SIG-M5 treated with dmso at 0.1 percent for 504 hours (cell line): ENCODE measurements at regions not wholly inside any gene's neighbourhood (a gene's known extent, or its start where the extent isn't known, plus 50 kb on each side); places are given as distances from the start of the nearest gene placed in this dataset.

Experiments used
- DNase-seq: peaks from one replicate; lab custom pipeline; 2025; ENCODE audit not compliant: unreplicated experiment; lab: John Stamatoyannopoulos, UW

DNA sequence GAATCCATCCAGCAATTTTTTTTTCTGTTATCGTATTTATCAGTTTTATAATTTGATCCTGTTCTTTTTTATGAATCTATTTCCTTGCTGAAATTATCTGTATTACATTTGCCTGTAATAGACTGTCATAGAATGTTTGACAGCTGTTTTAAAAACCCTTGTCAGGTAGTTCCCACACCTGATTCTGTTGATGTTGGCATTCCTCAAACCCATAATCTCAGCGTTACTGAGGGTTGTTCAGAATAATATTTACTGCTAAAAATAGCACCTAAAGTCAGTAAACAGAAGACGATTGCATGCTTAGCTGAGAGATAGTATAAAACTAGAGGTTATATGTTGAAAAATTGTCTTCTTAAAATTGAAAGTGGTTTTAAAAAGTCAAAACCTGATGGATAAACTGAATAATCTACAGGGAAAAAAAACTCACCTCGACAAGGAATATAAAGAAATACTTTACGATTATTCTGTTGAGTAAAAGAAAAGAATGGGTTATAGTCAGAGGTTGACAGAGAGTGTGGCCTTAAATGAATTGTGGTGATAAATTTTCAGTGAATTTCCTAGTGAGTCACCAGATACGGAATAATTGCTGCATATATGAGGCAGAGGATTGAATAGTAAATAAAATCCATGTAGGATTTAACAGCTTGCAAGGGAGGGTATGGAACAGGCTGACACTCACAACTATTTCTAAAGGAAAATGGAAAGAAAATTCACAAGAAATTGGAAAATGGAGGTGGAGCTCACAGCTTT, 824.1 kb upstream of the IGFBP3 start:
- DNase-seq: no peak

GRCh38 chr7:46742601-46743000, 821.5 kb upstream of the IGFBP3 start:
- DNase-seq: no peak

- DNase-seq: no peak
Observed at GRCh38 chr7:46741938-46742540, 821.0 kb upstream of the IGFBP3 start.

- no peak for DNase-seq
Observed at GRCh38 chr7:46741181-46741580, 820.1 kb upstream of the IGFBP3 start.

DNA sequence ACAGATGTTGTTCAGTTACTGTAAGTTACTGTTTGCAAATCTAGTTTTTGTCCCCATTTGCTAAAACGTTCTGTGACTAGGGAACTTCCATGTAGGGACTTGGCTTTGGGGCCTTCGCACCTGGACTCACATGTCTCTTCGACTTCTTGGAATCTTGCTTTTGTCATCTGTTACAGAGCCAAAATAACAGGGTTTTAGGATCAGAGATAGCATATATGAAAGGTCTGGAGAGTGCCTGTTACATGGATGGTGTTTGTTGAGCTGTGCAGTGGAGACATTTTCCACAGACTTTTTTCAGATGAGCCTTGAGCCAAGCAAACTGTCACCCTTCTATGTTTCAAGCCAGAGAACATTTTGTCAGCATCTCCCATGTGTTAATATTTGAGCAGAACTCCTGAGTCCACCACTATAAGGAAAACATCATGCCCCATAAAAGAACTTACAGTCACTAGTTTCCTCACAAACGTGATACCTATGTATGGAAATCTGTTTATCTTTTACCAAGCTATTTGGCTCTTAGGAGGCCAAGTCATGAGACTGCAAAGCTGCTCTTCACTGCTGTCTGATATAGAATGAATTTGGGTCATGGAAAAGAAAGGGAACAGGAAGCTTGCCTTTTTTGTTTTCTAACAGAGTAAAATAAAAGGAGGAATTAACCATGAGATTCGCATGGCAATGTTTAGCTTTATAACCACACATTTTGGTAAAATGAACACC, 818.6 kb upstream of the IGFBP3 start:
- no peak for DNase-seq

- no peak for DNase-seq
Observed at GRCh38 chr7:46738796-46739195, 817.7 kb upstream of the IGFBP3 start.

DNA sequence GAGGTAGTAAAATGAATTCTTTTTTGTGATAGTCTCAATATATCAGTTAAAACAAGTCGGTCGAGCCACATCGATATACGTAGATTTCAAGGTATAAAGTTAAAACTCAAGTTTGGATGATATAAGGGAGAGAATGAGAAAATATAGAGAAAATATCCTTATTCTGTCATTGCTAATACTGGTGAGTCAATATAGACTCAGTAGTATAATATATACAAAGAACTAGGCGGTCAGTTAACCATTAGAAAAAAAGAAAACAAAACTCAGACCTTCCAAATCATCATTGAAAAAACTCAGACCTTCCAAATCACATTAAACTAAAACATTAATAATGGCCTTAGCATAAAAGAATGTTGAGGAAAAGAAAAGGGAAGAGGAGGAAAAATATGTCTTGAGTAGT, 817.1 kb upstream of the IGFBP3 start:
- DNase-seq: no peak

DNA sequence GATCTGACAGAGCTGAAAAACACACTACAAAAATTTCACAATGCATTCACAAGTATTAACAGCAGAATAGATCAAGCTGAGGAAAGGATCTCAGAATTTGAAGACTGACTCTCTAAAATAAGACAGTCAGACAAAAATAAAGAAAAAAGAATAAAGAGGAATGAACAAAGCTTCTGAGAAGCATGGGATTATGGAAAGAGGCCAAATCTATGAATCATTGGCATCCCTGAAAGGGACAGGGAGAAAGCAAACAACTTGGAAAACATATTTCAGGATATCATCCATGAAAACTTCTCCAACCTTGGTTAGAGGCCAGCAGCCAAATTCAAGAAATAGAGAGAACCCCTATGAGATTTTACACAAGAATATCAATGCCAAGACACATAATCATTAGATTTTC, 804.8 kb upstream of the IGFBP3 start:
- no peak for DNase-seq

DNA sequence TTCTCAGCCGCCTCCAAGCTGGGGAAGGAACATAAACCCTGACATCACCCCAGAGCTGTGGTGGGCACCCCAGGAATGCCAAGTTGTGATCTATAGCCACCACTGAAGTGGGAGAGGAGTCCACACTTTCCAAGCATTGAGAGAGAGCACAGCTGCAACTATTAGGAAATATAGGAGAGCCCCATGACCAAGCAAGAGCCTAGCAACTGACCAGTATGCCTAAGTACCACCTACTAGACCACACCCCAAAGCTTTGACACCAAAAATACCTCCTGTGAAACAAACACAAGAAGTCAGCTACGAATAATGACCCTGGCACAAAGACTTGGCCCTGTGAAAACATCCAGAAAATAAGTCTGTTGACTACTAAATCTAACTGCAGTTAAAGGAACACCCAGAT, 804.1 kb upstream of the IGFBP3 start:
- no peak for DNase-seq

- no peak for DNase-seq
Observed at GRCh38 chr7:46723742-46724141, 802.7 kb upstream of the IGFBP3 start.

DNA sequence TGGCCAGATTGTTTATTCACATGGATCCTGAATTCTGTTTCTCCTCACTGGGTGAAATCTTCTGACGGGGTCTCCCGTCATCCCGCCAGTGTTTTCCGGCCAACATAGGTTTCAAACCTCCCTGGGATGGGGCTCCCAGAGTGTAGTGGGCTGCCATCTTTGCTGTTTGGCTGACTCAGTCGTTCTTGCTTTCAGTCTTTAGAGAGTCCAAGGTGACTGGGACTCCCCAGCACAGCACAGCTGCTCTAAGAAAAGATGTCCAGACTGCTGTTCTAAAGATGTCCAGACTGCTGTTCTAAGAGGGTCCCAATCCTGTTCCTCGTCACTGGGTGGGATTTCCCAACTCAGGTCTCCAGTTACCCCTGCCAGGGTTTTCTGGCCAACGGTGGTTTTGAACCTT, 801.9 kb upstream of the IGFBP3 start:
- DNase-seq: no peak

- DNase-seq: no peak
Observed at GRCh38 chr7:46720761-46721160, 799.7 kb upstream of the IGFBP3 start.

DNA sequence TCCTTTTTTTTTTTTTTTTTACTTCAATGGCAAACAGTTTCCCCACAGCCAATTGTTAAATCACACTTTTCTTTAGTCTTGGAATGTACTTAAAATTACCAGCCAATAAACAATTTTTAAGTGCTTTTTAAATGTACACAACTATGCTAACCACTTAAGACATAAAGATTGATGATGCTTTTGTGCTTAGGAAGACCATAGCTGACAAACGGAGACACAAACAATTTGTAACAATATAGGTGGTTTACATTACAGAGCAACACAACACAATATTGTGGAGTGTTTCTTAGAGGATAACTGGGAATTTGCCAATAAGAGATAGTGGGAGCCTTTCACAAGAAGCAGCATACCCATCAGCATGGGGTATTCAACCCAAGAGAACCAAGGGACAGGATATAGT, 798.5 kb upstream of the IGFBP3 start:
- no peak for DNase-seq

- no peak for DNase-seq
Observed at GRCh38 chr7:46716926-46717325, 795.9 kb upstream of the IGFBP3 start.

GRCh38 chr7:46715579-46715978, 794.5 kb upstream of the IGFBP3 start:
- DNase-seq: no peak

- no peak for DNase-seq
Observed at GRCh38 chr7:46714904-46715303, 793.8 kb upstream of the IGFBP3 start.

GRCh38 chr7:46713868-46714596, 793.0 kb upstream of the IGFBP3 start:
- DNase-seq: no peak

DNA sequence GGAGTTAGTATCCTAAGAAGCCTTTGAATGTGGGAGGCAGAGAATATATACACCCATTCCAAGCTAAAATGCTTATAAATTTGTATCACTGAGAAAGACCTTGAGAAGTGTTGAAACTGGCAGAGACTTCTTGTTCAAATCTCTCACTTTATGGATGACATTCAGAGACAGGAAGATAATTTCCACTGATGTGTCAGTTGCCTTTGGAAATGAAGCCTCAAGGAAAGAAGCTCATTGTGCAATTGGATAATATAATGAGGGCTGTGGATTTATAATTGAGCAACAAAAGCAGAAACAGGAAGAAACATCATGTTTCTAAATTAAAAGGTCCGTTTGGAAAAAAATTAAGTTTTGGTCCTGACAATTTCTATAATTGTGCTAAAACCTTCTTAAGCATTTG, 789.9 kb upstream of the IGFBP3 start:
- no peak for DNase-seq

- no peak for DNase-seq
Observed at GRCh38 chr7:46707973-46708372, 786.9 kb upstream of the IGFBP3 start.

GRCh38 chr7:46705386-46706255, 784.5 kb upstream of the IGFBP3 start:
- no peak for DNase-seq

DNA sequence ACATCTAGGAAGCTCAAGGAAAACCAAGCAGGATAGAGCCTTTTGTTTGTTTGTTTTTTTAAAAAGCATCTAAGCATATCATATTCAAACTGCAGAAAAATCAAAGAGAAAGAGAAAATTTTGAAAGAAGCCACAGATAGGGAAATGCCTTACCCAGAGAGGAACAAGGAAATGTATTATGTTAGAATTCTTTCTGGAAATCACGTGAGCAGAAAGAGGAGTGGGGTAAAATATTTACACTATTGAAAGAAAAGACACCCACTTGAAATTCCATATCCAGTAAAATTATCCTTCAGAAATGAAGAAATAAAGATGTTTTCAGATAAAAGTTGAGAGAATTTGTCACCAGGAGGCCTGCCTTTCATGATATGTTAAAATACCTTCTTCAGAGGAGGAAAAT, 775.7 kb upstream of the IGFBP3 start:
- no peak for DNase-seq
